ENCODE measurements at regions not wholly inside any gene's neighbourhood (a gene's known extent, or its start where the extent isn't known, plus 50 kb on each side); places are given as distances from the start of the nearest gene placed in this dataset.

DNA sequence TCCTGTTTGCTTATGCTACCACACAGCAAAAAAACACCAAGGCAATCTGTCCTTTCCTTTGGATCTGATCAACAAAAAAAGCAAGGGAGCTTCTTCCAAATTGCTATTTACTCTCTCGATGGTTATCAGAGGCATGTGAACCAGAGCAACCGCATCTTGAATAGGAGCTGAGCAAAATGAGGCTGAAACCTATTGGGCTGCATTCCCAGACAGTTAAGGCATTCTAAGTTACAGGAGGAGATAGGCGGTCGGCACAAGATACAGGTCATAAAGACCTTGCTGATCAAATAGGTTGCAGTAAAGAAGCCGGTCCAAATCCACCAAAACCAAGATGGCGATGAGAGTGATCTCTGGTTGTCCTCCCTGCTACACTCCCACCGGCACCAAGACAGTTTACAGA, 76.8 kb upstream of the FRMD4A start:
- TF ChIP-seq, protein P1, sequence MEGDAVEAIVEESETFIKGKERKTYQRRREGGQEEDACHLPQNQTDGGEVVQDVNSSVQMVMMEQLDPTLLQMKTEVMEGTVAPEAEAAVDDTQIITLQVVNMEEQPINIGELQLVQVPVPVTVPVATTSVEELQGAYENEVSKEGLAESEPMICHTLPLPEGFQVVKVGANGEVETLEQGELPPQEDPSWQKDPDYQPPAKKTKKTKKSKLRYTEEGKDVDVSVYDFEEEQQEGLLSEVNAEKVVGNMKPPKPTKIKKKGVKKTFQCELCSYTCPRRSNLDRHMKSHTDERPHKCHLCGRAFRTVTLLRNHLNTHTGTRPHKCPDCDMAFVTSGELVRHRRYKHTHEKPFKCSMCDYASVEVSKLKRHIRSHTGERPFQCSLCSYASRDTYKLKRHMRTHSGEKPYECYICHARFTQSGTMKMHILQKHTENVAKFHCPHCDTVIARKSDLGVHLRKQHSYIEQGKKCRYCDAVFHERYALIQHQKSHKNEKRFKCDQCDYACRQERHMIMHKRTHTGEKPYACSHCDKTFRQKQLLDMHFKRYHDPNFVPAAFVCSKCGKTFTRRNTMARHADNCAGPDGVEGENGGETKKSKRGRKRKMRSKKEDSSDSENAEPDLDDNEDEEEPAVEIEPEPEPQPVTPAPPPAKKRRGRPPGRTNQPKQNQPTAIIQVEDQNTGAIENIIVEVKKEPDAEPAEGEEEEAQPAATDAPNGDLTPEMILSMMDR (IDR thresholded peaks at IDR 0.05) = no peak
- TF ChIP-seq CREM (CRISPR knock-in tag; IDR thresholded peaks at IDR 0.05) = no peak
- TF ChIP-seq, protein P2, sequence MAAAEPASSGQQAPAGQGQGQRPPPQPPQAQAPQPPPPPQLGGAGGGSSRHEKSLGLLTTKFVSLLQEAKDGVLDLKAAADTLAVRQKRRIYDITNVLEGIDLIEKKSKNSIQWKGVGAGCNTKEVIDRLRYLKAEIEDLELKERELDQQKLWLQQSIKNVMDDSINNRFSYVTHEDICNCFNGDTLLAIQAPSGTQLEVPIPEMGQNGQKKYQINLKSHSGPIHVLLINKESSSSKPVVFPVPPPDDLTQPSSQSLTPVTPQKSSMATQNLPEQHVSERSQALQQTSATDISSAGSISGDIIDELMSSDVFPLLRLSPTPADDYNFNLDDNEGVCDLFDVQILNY (CRISPR knock-in tag; IDR thresholded peaks at IDR 0.05) = no peak

Measured in WTC11 (cell line).